ENCODE measurements at regions not wholly inside any gene's neighbourhood (a gene's known extent, or its start where the extent isn't known, plus 50 kb on each side); places are given as distances from the start of the nearest gene placed in this dataset.
"Not testable (repeated sequence)": the region's sequence is repeated elsewhere in the genome, so short reads cannot be mapped to it uniquely, and the experiment has no call there.

DNA sequence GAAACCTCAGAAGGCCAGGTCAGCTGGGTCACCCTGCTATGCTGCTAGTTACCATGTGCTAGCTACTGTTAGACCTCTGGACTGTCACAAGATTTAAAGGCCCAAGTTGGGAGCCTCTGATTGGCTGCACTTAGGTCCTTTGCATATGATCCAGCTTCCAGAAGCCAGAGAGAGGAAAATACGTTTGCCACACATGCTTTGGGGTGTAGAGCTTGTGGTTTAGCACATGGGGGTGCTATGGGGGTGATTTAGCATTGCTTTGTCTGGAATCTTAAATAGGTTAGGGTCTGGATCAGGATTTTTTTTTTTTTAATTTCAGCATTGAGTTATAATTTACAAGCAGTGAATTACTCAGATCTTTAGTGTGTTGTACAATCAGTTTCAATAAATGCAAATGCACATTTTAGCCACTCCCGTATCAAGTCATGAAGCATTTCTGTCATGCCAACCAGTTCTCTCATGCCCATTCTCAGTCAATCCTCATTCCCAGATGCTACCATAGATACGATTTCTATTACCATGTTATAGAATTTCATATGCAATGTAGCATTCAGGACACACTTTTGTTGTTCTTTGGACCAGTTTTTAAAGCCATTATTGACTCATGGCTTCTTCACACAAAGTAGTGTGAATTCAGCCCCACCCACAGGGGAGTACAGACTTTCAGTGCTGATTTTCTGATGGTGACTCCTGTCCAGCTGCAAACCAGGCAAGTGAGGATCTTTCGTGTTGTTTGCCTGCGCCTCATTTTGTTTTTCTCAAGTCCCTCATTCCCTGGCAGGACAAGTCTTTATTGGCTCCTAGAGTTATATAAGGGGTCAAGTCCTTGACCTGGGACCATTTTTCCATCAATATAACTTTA, 250.4 kb downstream of the LRRC70 start:
- Mint-ChIP-seq H3K4me3 (no peak overlapping the region), H3K27ac (no peak overlapping the region), H3K27me3 (no peaks in the 10 kb centered on the region), H3K4me1 (no peaks in the 10 kb centered on the region), H3K36me3 (no peaks in the 10 kb centered on the region), H3K9me3 (peaks cover 3 to 8% of the 10 kb centered on the region in 2 donors)
- ATAC-seq (replicated peaks) (no peak), DNase-seq (no peak)

DNA sequence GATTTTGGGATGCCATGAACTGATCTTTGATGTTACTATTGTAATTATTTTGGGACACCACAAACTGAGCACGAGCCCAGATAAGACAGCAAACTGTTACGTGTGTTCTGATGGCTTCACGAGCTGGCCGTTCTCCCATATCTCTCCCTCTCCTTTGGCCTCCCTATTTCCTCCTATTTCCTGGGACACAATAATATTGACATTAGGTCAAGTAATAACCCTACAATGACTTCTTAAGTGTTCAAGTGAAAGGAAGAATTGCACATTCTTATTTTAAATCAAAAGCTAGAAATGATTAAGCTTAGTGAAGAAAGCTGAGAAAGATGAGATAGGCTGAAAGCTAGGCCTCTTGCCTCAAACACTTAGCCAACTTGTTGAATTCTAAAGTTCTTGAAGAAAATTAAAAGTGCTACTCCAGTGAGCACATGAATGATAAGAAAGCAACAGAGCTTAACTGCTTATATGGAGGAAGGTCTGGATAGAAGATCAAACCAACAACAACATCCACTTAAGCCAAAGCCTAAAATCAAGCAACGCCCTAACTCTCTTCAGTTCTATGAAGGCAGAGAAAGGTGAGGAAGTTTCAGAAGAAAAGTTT, 247.1 kb downstream of the LRRC70 start:
- Mint-ChIP-seq H3K4me3 (no peak overlapping the region), H3K36me3 (no peaks in the 10 kb centered on the region), H3K9me3 (peaks cover 0 to 5% of the 10 kb centered on the region in 2 donors), H3K27ac (no peak overlapping the region), H3K4me1 (no peaks in the 10 kb centered on the region), H3K27me3 (no peaks in the 10 kb centered on the region)
- DNase-seq (no peak), ATAC-seq (replicated peaks) (no peak)

DNA sequence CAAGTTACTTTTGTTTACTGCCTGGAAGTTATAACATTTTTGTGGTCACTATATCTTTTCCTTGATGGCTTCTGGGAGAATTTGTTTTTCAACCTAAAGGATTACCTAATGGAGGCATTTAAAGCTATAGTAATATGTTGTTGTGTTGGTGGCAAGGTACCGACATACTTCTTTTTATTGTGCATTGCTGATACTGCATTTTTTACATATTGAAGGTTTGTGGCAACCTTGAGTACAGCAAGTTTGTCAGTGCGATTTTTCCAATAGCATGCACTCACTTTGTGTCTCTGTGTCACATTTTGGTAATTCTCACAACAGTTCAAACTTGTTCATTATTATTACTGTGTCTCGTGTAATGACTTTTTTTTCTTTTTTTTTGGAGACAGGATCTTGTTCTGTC, 246.3 kb downstream of the LRRC70 start:
- DNase-seq: no peak
- Mint-ChIP-seq H3K9me3 (peaks cover 0 to 5% of the 10 kb centered on the region in 2 donors), H3K27me3 (no peaks in the 10 kb centered on the region), H3K4me1 (no peaks in the 10 kb centered on the region), H3K27ac (no peak overlapping the region), H3K4me3 (no peak overlapping the region), H3K36me3 (no peaks in the 10 kb centered on the region)
- ATAC-seq (replicated peaks): no peak

DNA sequence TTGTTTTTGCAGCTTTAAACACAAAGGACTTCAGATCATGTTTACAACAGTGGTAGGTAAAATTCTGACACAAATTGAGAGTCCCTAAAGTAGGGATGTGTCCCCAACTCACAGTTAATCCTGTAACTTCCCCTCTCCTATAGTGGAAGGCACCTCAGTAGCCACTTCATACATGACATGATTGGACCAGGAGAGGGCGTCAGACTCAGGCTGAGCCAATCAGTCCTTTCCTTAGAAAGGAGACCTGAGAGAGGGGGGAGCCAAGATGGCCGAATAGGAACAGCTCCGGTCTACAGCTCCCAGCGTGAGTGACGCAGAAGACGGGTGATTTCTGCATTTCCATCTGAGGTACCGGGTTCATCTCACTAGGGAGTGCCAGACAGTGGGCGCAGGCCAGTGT, 238.4 kb downstream of the LRRC70 start:
- H3K4me3 Mint-ChIP-seq; H3K9me3 Mint-ChIP-seq; ATAC-seq (replicated peaks); H3K27me3 Mint-ChIP-seq; H3K36me3 Mint-ChIP-seq; H3K27ac Mint-ChIP-seq; DNase-seq; H3K4me1 Mint-ChIP-seq: not testable (repeated sequence)

DNA sequence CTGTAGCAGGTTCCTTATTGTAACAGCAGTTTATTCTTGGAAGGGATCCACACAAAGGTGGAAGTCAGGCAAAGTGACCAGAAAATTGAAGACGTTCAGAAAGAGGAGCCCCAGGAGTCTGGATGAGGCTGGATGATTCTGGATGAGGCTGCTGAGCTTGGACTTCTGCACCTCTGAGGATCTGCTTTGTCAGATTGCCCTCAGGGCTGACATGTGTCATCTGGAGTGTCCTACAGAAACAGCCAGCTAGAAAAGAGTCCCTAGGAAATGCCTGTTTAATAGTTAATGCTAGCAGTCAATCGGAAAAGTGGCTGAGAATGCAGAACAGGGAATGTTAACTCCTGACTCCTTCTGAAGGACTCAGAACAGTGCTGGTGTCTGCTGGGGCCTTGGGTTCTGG, 236.4 kb downstream of the LRRC70 start:
- Mint-ChIP-seq H3K4me3 (no peak overlapping the region), H3K4me1 (no peaks in the 10 kb centered on the region), H3K27ac (no peak overlapping the region), H3K27me3 (peaks cover 3 to 7% of the 10 kb centered on the region in 2 donors), H3K9me3 (peaks cover 0 to 1% of the 10 kb centered on the region in 2 donors), H3K36me3 (no peaks in the 10 kb centered on the region)
- ATAC-seq (replicated peaks) (no peak), DNase-seq (no peak)

DNA sequence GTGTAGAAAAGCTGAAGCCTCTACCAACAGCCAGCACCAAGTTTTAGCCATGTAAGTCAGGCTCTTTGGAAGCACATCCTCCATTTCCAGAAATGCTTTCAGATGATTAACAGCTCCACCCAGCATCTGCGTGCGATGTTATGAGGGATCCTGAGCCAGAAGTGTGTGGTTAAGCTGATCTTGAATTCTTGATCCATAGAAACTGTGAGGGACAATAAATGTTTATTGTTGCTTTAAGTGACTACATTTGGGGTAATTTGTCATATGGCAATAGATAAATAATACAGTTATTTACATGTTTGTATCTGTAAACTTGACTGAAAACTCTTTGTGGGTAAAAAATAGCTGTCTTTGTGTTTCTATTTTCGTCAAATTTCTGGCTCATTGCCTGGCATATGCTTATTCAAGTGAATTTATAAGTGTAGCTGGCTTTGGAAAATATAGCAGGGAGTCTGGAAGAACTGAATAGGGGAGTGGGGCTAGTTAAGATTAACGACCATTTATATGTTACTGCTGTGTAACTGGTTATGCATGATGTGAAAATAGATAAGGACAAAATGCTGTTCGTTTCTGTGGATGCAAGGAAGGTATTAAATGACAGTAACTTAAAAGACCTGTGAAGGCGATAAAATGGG, 234.1 kb downstream of the LRRC70 start:
- no peak for DNase-seq
- Mint-ChIP-seq H3K36me3 (no peaks in the 10 kb centered on the region), H3K4me1 (no peaks in the 10 kb centered on the region), H3K27ac (no peak overlapping the region), H3K27me3 (peaks cover 3 to 9% of the 10 kb centered on the region in 2 donors), H3K9me3 (peaks cover 0 to 2% of the 10 kb centered on the region in 2 donors), H3K4me3 (no peak overlapping the region)
- no peak for ATAC-seq (replicated peaks)

DNA sequence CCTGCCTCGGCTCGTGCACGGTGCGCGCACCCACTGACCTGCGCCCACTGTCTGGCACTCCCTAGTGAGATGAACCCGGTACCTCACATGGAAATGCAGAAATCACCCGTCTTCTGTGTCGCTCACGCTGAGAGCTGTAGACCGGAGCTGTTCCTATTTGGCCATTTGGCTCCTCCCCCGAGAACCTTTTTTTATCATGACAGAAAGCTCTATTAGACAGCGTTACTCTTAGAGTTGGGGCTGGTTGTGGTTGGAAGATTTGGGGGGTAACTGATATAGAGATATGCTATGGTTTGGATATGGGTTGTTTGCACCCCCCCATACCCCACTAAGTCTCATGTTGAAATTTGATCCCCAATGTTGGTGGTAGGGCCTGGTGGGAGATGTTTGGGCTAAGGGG, 226.2 kb downstream of the LRRC70 start:
- ATAC-seq (replicated peaks); H3K27me3 Mint-ChIP-seq; DNase-seq; H3K4me1 Mint-ChIP-seq; H3K36me3 Mint-ChIP-seq; H3K27ac Mint-ChIP-seq; H3K9me3 Mint-ChIP-seq: not testable (repeated sequence)
- peak overlapping the region in 1 of 2 donors; percentile 31 for H3K4me3 Mint-ChIP-seq

DNA sequence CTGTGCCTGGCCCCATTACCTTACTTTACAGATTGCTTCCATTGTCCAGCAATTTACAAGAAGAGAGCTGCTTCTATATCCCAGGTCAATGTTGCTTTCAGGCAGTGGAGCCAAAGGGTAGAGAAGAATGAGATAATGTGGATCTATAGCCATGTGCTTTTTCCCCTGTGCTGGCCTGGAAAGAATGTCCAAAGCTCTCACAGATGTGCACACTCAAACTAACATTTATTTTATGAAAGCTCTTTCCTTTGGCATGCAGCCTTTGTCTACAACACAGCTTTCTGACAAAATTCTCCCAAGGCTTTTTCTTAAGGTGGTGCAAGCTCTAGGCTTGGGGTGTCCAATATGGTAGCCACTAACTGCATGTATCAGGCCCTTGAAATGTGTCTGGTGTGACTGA, 217.3 kb downstream of the LRRC70 start:
- Mint-ChIP-seq H3K27me3 (no peaks in the 10 kb centered on the region), H3K27ac (no peak overlapping the region), H3K4me1 (no peaks in the 10 kb centered on the region), H3K4me3 (no peak overlapping the region), H3K36me3 (no peaks in the 10 kb centered on the region), H3K9me3 (peaks cover 8 to 13% of the 10 kb centered on the region in 2 donors)
- ATAC-seq (replicated peaks) (no peak), DNase-seq (no peak)

DNA sequence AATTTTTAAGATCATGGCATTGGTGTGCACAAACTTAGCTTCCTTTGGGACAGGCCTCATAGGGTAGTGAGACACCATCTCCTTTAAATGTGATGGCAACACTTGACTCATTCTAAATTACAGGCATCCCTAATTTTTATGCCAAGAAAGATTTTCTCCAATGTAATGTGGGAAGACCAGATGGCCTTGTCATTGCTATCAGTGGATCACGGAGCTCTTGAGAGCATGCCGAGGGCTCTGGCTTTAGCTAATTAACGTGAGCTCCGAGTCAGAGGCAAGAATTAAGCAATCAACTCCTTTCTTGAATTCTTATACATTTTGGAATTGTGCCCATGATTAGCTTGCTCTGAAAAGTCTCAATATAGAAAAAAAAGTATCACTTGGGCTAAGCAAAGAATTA, 215.8 kb downstream of the LRRC70 start:
- Mint-ChIP-seq H3K27me3 (peaks cover 0 to 7% of the 10 kb centered on the region in 2 donors), H3K4me1 (no peaks in the 10 kb centered on the region), H3K9me3 (peaks cover 8 to 13% of the 10 kb centered on the region in 2 donors), H3K4me3 (no peak overlapping the region), H3K36me3 (no peaks in the 10 kb centered on the region), H3K27ac (no peak overlapping the region)
- no peak for ATAC-seq (replicated peaks)
- no peak for DNase-seq

DNA sequence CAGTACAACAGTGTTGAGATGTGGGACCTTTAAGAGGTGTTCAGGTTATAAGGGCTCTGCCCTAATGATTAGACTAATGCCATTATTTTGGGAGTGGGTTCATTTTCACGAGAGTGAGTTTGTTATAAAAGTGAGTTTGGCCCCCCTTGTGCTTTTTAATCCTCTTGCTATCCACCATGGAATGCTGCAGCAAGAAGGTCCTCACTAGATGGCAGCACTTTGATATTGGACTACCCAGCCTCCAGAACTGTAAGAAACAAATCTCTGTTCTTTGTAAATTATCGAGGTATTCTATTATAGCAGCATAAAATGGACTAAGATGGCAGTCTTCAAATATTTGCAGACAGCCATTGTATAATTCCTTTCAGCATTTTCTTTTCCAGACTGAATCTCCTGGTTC, 212.4 kb downstream of the LRRC70 start:
- DNase-seq (no peak), ATAC-seq (replicated peaks) (no peak)
- H3K4me3 Mint-ChIP-seq: no peak overlapping the region
- H3K9me3 Mint-ChIP-seq: no peaks in the 10 kb centered on the region
- H3K27ac Mint-ChIP-seq: no peak overlapping the region
- H3K27me3 Mint-ChIP-seq: peaks cover 0 to 7% of the 10 kb centered on the region in 2 donors
- H3K36me3 Mint-ChIP-seq: no peaks in the 10 kb centered on the region
- no peaks in the 10 kb centered on the region for H3K4me1 Mint-ChIP-seq

DNA sequence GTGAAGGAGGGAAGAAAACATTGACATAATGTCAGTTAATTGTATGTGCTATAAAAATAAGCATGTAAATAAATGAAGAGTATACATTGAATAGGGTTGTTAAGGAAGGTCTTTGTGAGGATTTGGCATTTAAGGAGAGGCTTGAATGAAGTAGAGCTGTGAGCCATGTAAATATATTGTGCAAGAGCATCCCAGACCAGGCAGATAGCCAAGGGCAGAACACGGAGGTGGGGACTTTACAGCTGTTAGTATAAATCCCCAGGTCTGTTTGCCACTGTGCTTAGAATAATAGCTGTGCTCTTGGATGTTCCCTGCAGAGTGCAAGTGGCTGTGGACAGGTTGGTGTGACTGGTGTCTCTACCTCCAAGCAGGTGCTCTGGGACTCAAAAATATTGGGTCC, 211.7 kb downstream of the LRRC70 start:
- Mint-ChIP-seq H3K4me3 (no peak overlapping the region), H3K36me3 (no peaks in the 10 kb centered on the region), H3K27ac (no peak overlapping the region), H3K9me3 (no peaks in the 10 kb centered on the region), H3K27me3 (peaks cover 0 to 7% of the 10 kb centered on the region in 2 donors), H3K4me1 (no peaks in the 10 kb centered on the region)
- ATAC-seq (replicated peaks) (no peak), DNase-seq (no peak)

DNA sequence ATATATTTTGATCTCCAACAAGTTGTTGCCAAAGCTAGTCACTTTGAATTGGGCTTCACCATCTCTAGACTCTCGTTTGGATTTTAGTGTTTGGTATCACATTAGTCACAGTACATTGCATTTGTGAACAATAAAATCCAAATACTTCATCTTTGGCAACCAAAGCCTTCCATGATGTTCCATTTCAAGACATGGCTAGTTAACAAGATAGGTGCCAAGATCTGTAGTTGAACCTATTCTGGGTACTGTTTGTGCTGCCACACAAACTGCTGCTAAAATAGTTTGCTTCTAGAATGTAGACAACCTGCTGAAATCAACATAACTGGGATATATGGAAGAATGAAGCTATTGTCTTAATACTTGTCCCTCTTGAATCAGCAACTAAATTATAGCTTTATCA, 207.5 kb downstream of the LRRC70 start:
- ATAC-seq (replicated peaks): no peak
- Mint-ChIP-seq H3K9me3 (no peaks in the 10 kb centered on the region), H3K4me1 (peaks cover 0 to 2% of the 10 kb centered on the region in 2 donors), H3K4me3 (no peak overlapping the region), H3K36me3 (no peaks in the 10 kb centered on the region), H3K27ac (no peak overlapping the region), H3K27me3 (peaks cover 0 to 7% of the 10 kb centered on the region in 2 donors)
- no peak for DNase-seq

DNA sequence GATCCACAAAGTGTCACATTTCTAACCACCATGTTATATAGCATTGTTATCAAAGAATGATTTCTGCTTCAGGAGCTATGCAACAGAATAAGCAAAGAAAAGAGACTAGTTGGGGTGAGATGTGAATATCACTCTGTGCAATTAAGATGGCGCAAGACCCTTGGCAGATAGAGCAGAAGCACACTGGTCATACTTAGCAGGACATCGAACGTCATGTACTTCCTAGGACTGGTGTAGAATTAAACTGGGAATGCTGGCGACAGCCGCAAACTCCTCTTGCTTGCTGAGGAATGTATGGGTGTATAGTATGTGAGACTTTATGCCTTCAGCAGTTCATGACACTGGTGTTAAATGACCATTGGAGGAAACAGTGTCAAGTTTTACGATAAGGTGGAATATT, 207.0 kb downstream of the LRRC70 start:
- DNase-seq (no peak), ATAC-seq (replicated peaks) (no peak)
- no peak overlapping the region for H3K4me3 Mint-ChIP-seq
- H3K9me3 Mint-ChIP-seq: no peaks in the 10 kb centered on the region
- no peak overlapping the region for H3K27ac Mint-ChIP-seq
- H3K4me1 Mint-ChIP-seq: peaks cover 0 to 2% of the 10 kb centered on the region in 2 donors
- H3K36me3 Mint-ChIP-seq: no peaks in the 10 kb centered on the region
- peaks cover 0 to 11% of the 10 kb centered on the region in 2 donors for H3K27me3 Mint-ChIP-seq

DNA sequence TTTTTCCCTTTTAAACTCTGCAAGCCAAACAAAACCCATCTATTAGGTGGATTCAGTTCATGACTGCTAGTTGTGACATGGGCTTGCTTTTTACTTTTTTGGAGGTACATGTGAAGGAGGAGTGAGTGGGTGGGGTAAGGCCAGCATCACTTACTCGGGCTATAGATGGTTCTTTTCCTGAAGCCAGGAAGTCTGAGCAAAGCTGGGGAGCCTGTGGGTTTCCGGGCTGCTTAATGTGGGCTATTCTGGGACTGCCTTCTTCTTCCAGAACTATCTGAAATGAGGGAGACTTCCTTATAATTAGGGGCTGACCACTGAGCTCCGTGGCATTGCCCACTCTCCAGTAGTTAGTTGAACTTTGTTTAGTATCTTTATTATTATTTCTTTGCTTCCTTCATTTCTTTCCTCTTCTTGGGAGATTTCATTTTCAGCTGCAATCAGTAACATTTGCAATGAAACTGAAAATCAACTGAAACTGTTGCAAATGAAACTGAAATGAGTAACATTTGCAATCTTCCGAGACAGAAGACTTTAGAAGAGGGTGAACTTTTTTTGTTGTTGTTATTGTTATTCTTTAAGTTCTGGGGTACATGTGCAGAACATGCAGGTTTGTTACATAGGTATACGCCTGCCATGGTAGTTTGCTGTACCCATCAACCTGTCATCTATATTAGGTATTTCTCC, 204.9 kb downstream of the LRRC70 start:
- no peak for DNase-seq
- no peak overlapping the region for H3K4me3 Mint-ChIP-seq

More for the DNA sequence above, 204.9 kb downstream of the LRRC70 start:
- peaks cover 0 to 2% of the 10 kb centered on the region in 2 donors for H3K4me1 Mint-ChIP-seq
- H3K27ac Mint-ChIP-seq: no peak overlapping the region
- H3K27me3 Mint-ChIP-seq: peaks cover 0 to 4% of the 10 kb centered on the region in 2 donors
- H3K9me3 Mint-ChIP-seq: no peaks in the 10 kb centered on the region
- no peak for ATAC-seq (replicated peaks)
- H3K36me3 Mint-ChIP-seq: no peaks in the 10 kb centered on the region

All from stimulated activated naive B cell treated with anti-CD40 and anti-IgM and Interleukin-4, amounts not matched to agents 10 μg/mL and 1 μg/mL and 100 μg/mL, for 72 hours (primary cell).